HepG2 (cell line): ENCODE measurements at regions not wholly inside any gene's neighbourhood (a gene's known extent, or its start where the extent isn't known, plus 50 kb on each side); places are given as distances from the start of the nearest gene placed in this dataset.

Experiments
- ASH2L ChIP-seq: fragments of 300-600, 200-600 bp; sonication (generic); IDR thresholded peaks from 2 replicates; pipeline ENCODE4 v1.7.0; 2017; ENCODE audit warnings: low read depth, mild to moderate bottlenecking, moderate library complexity, mixed read lengths, low read length; ENCODE audit not compliant: insufficient read length
- CERS6 ChIP-seq: sonication (generic); formaldehyde crosslinking; IDR thresholded peaks from 2 replicates; pipeline ENCODE4 v1.5.0; 2020; ENCODE audit warnings: missing genetic modification reagents
- GFI1 ChIP-seq: sonication (generic); formaldehyde crosslinking; IDR thresholded peaks from 2 replicates; pipeline ENCODE4 v1.5.0; 2020; ENCODE audit warnings: missing genetic modification reagents, mild to moderate bottlenecking, borderline replicate concordance
- ISL2 ChIP-seq: sonication (generic); formaldehyde crosslinking; IDR thresholded peaks from 2 replicates; pipeline ENCODE4 v1.5.0; 2020; ENCODE audit warnings: missing genetic modification reagents
- TOE1 ChIP-seq: sonication (generic); formaldehyde crosslinking; IDR thresholded peaks from 2 replicates; pipeline ENCODE4 v1.4.0; 2020; ENCODE audit warnings: mild to moderate bottlenecking, missing genetic modification reagents
- YEATS2 ChIP-seq: sonication (generic); formaldehyde crosslinking; IDR thresholded peaks from 2 replicates; pipeline ENCODE4 v1.4.0; 2020; ENCODE audit warnings: missing genetic modification reagents, borderline replicate concordance
- ZNF317 ChIP-seq: sonication (generic); formaldehyde crosslinking; IDR thresholded peaks from 2 replicates; pipeline ENCODE4 v1.5.0; 2020; ENCODE audit warnings: mild to moderate bottlenecking, missing genetic modification reagents
- ZNF318 ChIP-seq: sonication (generic); formaldehyde crosslinking; IDR thresholded peaks from 2 replicates; pipeline ENCODE4 v1.4.0; 2020; ENCODE audit warnings: mild to moderate bottlenecking, missing genetic modification reagents

GRCh38 chr18:27313678-27314077, 128.6 kb upstream of the CHST9 start (continued):
- no peak for TF ChIP-seq TOE1
- no peak for TF ChIP-seq ZNF317 (CRISPR knock-in tag)
- TF ChIP-seq ZNF318 (CRISPR knock-in tag) = no peak
- TF ChIP-seq YEATS2 (CRISPR knock-in tag) = no peak
- TF ChIP-seq GFI1 (CRISPR knock-in tag) = no peak
- TF ChIP-seq CERS6 (CRISPR knock-in tag) = no peak
- no peak for TF ChIP-seq ISL2 (CRISPR knock-in tag)
- no peak for TF ChIP-seq ASH2L
